ENCODE measurements at regions not wholly inside any gene's neighbourhood (a gene's known extent, or its start where the extent isn't known, plus 50 kb on each side); places are given as distances from the start of the nearest gene placed in this dataset.
"Not testable (repeated sequence)": the region's sequence is repeated elsewhere in the genome, so short reads cannot be mapped to it uniquely, and the experiment has no call there.

- no peaks in the 10 kb centered on the region for H3K27me3 ChIP-seq
- DNase-seq (no peak), ATAC-seq (no peak)
- intact Hi-C loops (cut with DNase I), result loop anchor here in 3 of 10 donors (10.0 kb wide), 2 partner anchors 205 to 305 kb away; no protein-coding TSS in a partner anchor
- no peak for TF ChIP-seq CTCF (IDR thresholded peaks at IDR 0.05)
- no peaks in the 10 kb centered on the region for H3K4me1 ChIP-seq
- H3K4me3 ChIP-seq, result no peak overlapping the region
- no peaks in the 10 kb centered on the region for H3K9me3 ChIP-seq
- no peak overlapping the region for H3K27ac ChIP-seq
- 56 to 69% methylated on average over 3 of the region's 3 CpGs for WGBS, 2 donors
- H3K36me3 ChIP-seq, result no peaks in the 10 kb centered on the region
Measured at GRCh38 chr4:72709475-72709874, 140.5 kb upstream of the ADAMTS3 start.

GRCh38 chr4:72706684-72707083 lies 137.7 kb upstream of the ADAMTS3 start:
- no peak for DNase-seq
- H3K36me3 ChIP-seq, result no peaks in the 10 kb centered on the region
- no peaks in the 10 kb centered on the region for H3K27me3 ChIP-seq
- ATAC-seq, result no peak
- 69 to 77% methylated on average over 7 of the region's 7 CpGs for WGBS, 2 donors
- intact Hi-C loops (cut with DNase I), result loop anchor here in 3 of 10 donors (10.0 kb wide), 2 partner anchors 202 to 308 kb away; no protein-coding TSS in a partner anchor
- peaks cover 0 to 6% (median 0%) of the 10 kb centered on the region in 9 donors for H3K4me1 ChIP-seq
- no peaks in the 10 kb centered on the region for H3K9me3 ChIP-seq
- H3K4me3 ChIP-seq, result no peak overlapping the region
- no peak for TF ChIP-seq CTCF (IDR thresholded peaks at IDR 0.05)
- no peak overlapping the region for H3K27ac ChIP-seq

- not testable (repeated sequence) for H3K27me3 ChIP-seq, H3K9me3 ChIP-seq, DNase-seq, H3K4me3 ChIP-seq, ATAC-seq, H3K36me3 ChIP-seq, H3K27ac ChIP-seq, H3K4me1 ChIP-seq
- 62 to 74% methylated on average over 7 of the region's 7 CpGs for WGBS, 2 donors
- intact Hi-C loops (cut with DNase I), result loop anchor here in 7 of 10 donors (5.0 to 10.0 kb wide), 4 partner anchors 200 to 317 kb away; no protein-coding TSS in a partner anchor
Measured at GRCh38 chr4:72704925-72705640, 136.1 kb upstream of the ADAMTS3 start.

GRCh38 chr4:72702948-72703347 lies 133.9 kb upstream of the ADAMTS3 start:
- no peak for ATAC-seq
- TF ChIP-seq CTCF (IDR thresholded peaks at IDR 0.05), result no peak
- Histone ChIP-seq H3K27ac (no peak overlapping the region), H3K9me3 (no peaks in the 10 kb centered on the region), H3K36me3 (no peaks in the 10 kb centered on the region), H3K4me3 (no peak overlapping the region), H3K27me3 (no peaks in the 10 kb centered on the region), H3K4me1 (peaks cover 0 to 6% (median 0%) of the 10 kb centered on the region in 9 donors)
- no peak for DNase-seq
- 73 to 77% methylated on average over 3 of the region's 3 CpGs for WGBS, 2 donors
- intact Hi-C loops (cut with DNase I), result loop anchor here in 9 of 10 donors (2.0 to 10.0 kb wide), 5 partner anchors 198 to 319 kb away; no protein-coding TSS in a partner anchor
